ENCODE measurements at regions not wholly inside any gene's neighbourhood (a gene's known extent, or its start where the extent isn't known, plus 50 kb on each side); places are given as distances from the start of the nearest gene placed in this dataset.

GRCh38 chr6:168211681-168212080 is 107.9 kb downstream of the DACT2 start:
- peak overlapping the region in 1 of 3 experiments; percentile 32; a peak in 3 of 7 replicates for H3K27ac Mint-ChIP-seq
- peaks cover 3% of the 10 kb centered on the region; the same call in 1 of the 2 replicates for H3K4me1 ChIP-seq (ENCODE audit: insufficient read depth, low read length)
- no peak overlapping the region for H3K23ac ChIP-seq (ENCODE audit: insufficient read length, low read depth, low read length)
- H3K36me3 Mint-ChIP-seq (ENCODE audit: insufficient read depth in 1 of 3, low read depth in 3 of 3), result peaks cover 0 to 1% (median 0%) of the 10 kb centered on the region in 3 experiments; a peak in 2 of 7 replicates
- no peak for TF ChIP-seq CTCF (conservative IDR thresholded peaks at IDR 0.05)
- H3K27me3 ChIP-seq (ENCODE audit: insufficient read depth, low read length), result no peaks in the 10 kb centered on the region
- no peaks in the 10 kb centered on the region for H4K20me1 ChIP-seq (ENCODE audit: control insufficient read depth, insufficient read depth, insufficient read length)
- H3K79me2 ChIP-seq (ENCODE audit: insufficient read depth, low read length), result no peaks in the 10 kb centered on the region
- H3K4me2 ChIP-seq (ENCODE audit: insufficient read depth, insufficient read length, low read length), result no peak overlapping the region
- no peak overlapping the region for H2AFZ ChIP-seq (ENCODE audit: low read length)
- no peak overlapping the region for H4K8ac ChIP-seq (replicated peaks; ENCODE audit: insufficient read length, low read depth, low read length)
- H4K5ac ChIP-seq (ENCODE audit: insufficient read length, low read depth, low read length), result no peak overlapping the region
- no peak overlapping the region for H3K9ac ChIP-seq (ENCODE audit: extremely low read depth, insufficient read length, low read length)
- peaks cover 31% of the 10 kb centered on the region for H3K27me3 Mint-ChIP-seq (ENCODE audit: low read depth)
- H2BK5ac ChIP-seq (ENCODE audit: insufficient read length, low read length), result no peak overlapping the region
- no peak overlapping the region for H3T11ph ChIP-seq (ENCODE audit: low read length)
- H3K18ac ChIP-seq (ENCODE audit: insufficient read length, low read depth, low read length), result no peak overlapping the region
- H4K91ac ChIP-seq (ENCODE audit: insufficient read length, low read depth, low read length), result no peak overlapping the region
- no peak overlapping the region for H3K4me3 Mint-ChIP-seq
- no peak overlapping the region for H2AK5ac ChIP-seq (ENCODE audit: insufficient read length, low read length)
- no peak overlapping the region for H3K56ac ChIP-seq (ENCODE audit: insufficient read length, low read depth, low read length)
- no peak overlapping the region for H2BK12ac ChIP-seq (ENCODE audit: insufficient read length, low read depth, low read length)
- H3K14ac ChIP-seq (ENCODE audit: insufficient read depth, low read length), result no peak overlapping the region
- no peaks in the 10 kb centered on the region; a peak in 2 of 5 replicates for H3K9me3 Mint-ChIP-seq
- no peaks in the 10 kb centered on the region for H3K23me2 ChIP-seq (ENCODE audit: insufficient read length, low read depth, low read length, poor library complexity, severe bottlenecking)
- DNase-seq, result no peak
- no peak overlapping the region for H3K27ac ChIP-seq (ENCODE audit: insufficient read length, low read depth, low read length)
- no peak overlapping the region for H2BK20ac ChIP-seq (ENCODE audit: low read depth, low read length, poor library complexity, severe bottlenecking)
- H3K4ac ChIP-seq (ENCODE audit: low read depth, low read length), result no peak overlapping the region
- H3K79me1 ChIP-seq (ENCODE audit: insufficient read depth, low read depth, low read length, poor library complexity, severe bottlenecking), result no peaks in the 10 kb centered on the region
- H3K9me3 ChIP-seq (ENCODE audit: control insufficient read depth, low read depth, low read length), result no peaks in the 10 kb centered on the region
- no CpG with 5 or more reads among the region's 7 CpGs for WGBS (ENCODE audit: extremely low coverage, insufficient read length, low lambda C conversion rate)
- H2BK120ac ChIP-seq (ENCODE audit: low read depth, low read length, poor library complexity, severe bottlenecking), result no peak overlapping the region
- H3K4me1 Mint-ChIP-seq, result peaks cover 38 to 60% of the 10 kb centered on the region in 2 experiments
- no peak overlapping the region for H2BK15ac ChIP-seq (ENCODE audit: low read depth, low read length)
